IMR-90 (cell line): ENCODE measurements at regions not wholly inside any gene's neighbourhood (a gene's known extent, or its start where the extent isn't known, plus 50 kb on each side); places are given as distances from the start of the nearest gene placed in this dataset.

Source experiments
- ATAC-seq: fragments of 200-7000 bp; cut with Tn5 transposase; 2 replicates; pipeline ENCODE4 v1.9.1; 2020; ENCODE audit warnings: low read depth, mild to moderate bottlenecking, moderate library complexity
- BruUV-seq: library from RNA; stranded (reverse); fragments of 400-500 nt; replicated peaks from 2 replicates; lab custom pipeline; 2021; lab: Mats Ljungman, UMichigan
- CTCF ChIA-PET: fragments of 300-600 bp; formaldehyde crosslinking; extraction: SDS; loops from one replicate; lab custom pipeline; 2021; ENCODE audit warnings: antibody characterized with exemption; lab: Yijun Ruan, JAX
- POLR2A ChIA-PET: fragments of 300-600 bp; sonication (Branson Sonifier 250); formaldehyde crosslinking; loops from one replicate; lab custom pipeline; 2022; ENCODE audit warnings: antibody characterized with exemption; ENCODE audit not compliant: unreplicated experiment; lab: Charles Lee
- DNase-seq: peaks from one replicate; pipeline ENCODE4 v3.0.0; 2013
- H2AFZ ChIP-seq: replicated peaks from 2 replicates; pipeline ENCODE3; 2013; ENCODE audit warnings: low read length, mild to moderate bottlenecking; ENCODE audit not compliant: poor library complexity
- H2AK5ac ChIP-seq: 2 replicates; pipeline ENCODE4 v1.6.1; 2013; ENCODE audit warnings: low read depth, low read length, inconsistent platforms
- H2AK9ac ChIP-seq: replicated peaks from 2 replicates; pipeline ENCODE3; 2013; ENCODE audit warnings: mild to moderate bottlenecking, low read depth, low read length, moderate library complexity; ENCODE audit not compliant: poor library complexity
- H2BK120ac ChIP-seq: 2 replicates; pipeline ENCODE4 v1.6.1; 2013; ENCODE audit warnings: low read depth, low read length, inconsistent platforms
- H2BK15ac ChIP-seq: 3 replicates; pipeline ENCODE4 v1.6.1; 2013; ENCODE audit warnings: low read depth, low read length, inconsistent platforms
- H2BK20ac ChIP-seq: 2 replicates; pipeline ENCODE4 v1.6.1; 2013; ENCODE audit warnings: low read depth, mild to moderate bottlenecking, inconsistent platforms, low read length, moderate library complexity
- H2BK5ac ChIP-seq: 2 replicates; pipeline ENCODE4 v1.6.1; 2013; ENCODE audit warnings: mild to moderate bottlenecking, low read depth, low read length, inconsistent platforms; ENCODE audit not compliant: poor library complexity, severe bottlenecking
- H3K14ac ChIP-seq: replicated peaks from 2 replicates; pipeline ENCODE4 v1.6.1; 2013; ENCODE audit warnings: low read depth, low read length, inconsistent platforms
- H3K18ac ChIP-seq: 2 replicates; pipeline ENCODE4 v1.6.1; 2013; ENCODE audit warnings: low read depth, low read length, control low read depth
- H3K23ac ChIP-seq: 2 replicates; pipeline ENCODE4 v1.6.1; 2013; ENCODE audit warnings: low read depth, low read length, inconsistent platforms
- H3K27ac ChIP-seq: 2 replicates; pipeline ENCODE4 v1.5.1; 2013; ENCODE audit warnings: mild to moderate bottlenecking, control low read depth, low read length; ENCODE audit not compliant: insufficient read depth
- H3K27me3 ChIP-seq: 2 replicates; pipeline ENCODE4 v1.6.1; 2013; ENCODE audit warnings: low read length; ENCODE audit not compliant: control insufficient read depth, insufficient read depth
- H3K36me3 ChIP-seq: 2 replicates; pipeline ENCODE4 v1.6.1; 2013; ENCODE audit warnings: low read length, mixed read lengths; ENCODE audit not compliant: control insufficient read depth, insufficient read depth
- H3K4ac ChIP-seq: 2 replicates; pipeline ENCODE4 v1.6.1; 2013; ENCODE audit warnings: low read depth, low read length, inconsistent platforms
- H3K4me1 ChIP-seq: 2 replicates; pipeline ENCODE4 v1.6.1; 2013; ENCODE audit warnings: low read length, mixed read lengths; ENCODE audit not compliant: control insufficient read depth, insufficient read depth
- H3K4me2 ChIP-seq: 2 replicates; pipeline ENCODE4 v1.6.1; 2013; ENCODE audit warnings: low read depth, mild to moderate bottlenecking, control low read depth, low read length, moderate library complexity
- H3K4me3 ChIP-seq: 2 replicates; pipeline ENCODE4 v1.5.1; 2013; ENCODE audit warnings: low read depth, mild to moderate bottlenecking, control low read depth, low read length, moderate library complexity; ENCODE audit not compliant: insufficient read depth
- H3K56ac ChIP-seq: 2 replicates; pipeline ENCODE4 v1.6.1; 2013; ENCODE audit warnings: low read length, inconsistent platforms; ENCODE audit not compliant: insufficient read depth; ENCODE audit errors: extremely low read depth
- H3K79me1 ChIP-seq, 2 experiments: 2 replicates each; pipeline ENCODE4 v1.6.1; 2013; ENCODE audit warnings: low read length in 2 of 2, inconsistent platforms in 1 of 2, low read depth in 1 of 2
- H3K9ac ChIP-seq: 2 replicates; pipeline ENCODE4 v1.6.1; 2013; ENCODE audit warnings: low read depth, low read length, control low read depth
- H3K9me1 ChIP-seq: 2 replicates; pipeline ENCODE4 v1.6.1; 2013; ENCODE audit warnings: low read length, inconsistent platforms; ENCODE audit not compliant: insufficient read depth
- H3K9me3 ChIP-seq: 2 replicates; pipeline ENCODE4 v1.6.1; 2013; ENCODE audit warnings: low read length; ENCODE audit not compliant: control insufficient read depth, insufficient read depth
- H4K20me1 ChIP-seq: 2 replicates; pipeline ENCODE4 v1.6.1; 2013; ENCODE audit warnings: low read length, inconsistent platforms; ENCODE audit not compliant: insufficient read depth
- H4K5ac ChIP-seq: 2 replicates; pipeline ENCODE4 v1.6.1; 2013; ENCODE audit warnings: mild to moderate bottlenecking, low read depth, low read length, control low read depth
- H4K8ac ChIP-seq, 2 experiments: 2 replicates each; pipeline ENCODE4 v1.6.1; 2013; ENCODE audit warnings: low read depth in 2 of 2, low read length in 2 of 2, control low read depth in 1 of 2, inconsistent platforms in 1 of 2
- H4K91ac ChIP-seq: 2 replicates; pipeline ENCODE4 v1.6.1; 2013; ENCODE audit warnings: low read depth, low read length, inconsistent platforms; ENCODE audit not compliant: insufficient read depth
- BHLHE40 ChIP-seq: fragments of 150-350 bp; IDR thresholded peaks from 2 replicates; pipeline ENCODE4 v1.6.1; 2016; ENCODE audit warnings: mild to moderate bottlenecking, low read depth, low read length
- CEBPB ChIP-seq: IDR thresholded peaks from 2 replicates; pipeline ENCODE4 v1.6.1; 2012; ENCODE audit warnings: low read depth, low read length, improper control_type of control experiment
- CHD1 ChIP-seq: IDR thresholded peaks from 2 replicates; pipeline ENCODE4 v1.6.1; 2012; ENCODE audit warnings: low read depth, low read length, improper control_type of control experiment
- ELK1 ChIP-seq: fragments of 150-350 bp; IDR thresholded peaks from 2 replicates; pipeline ENCODE4 v1.6.1; 2016; ENCODE audit warnings: low read depth, mild to moderate bottlenecking, low read length, moderate library complexity, borderline replicate concordance
- FOS ChIP-seq: fragments of 150-350 bp; IDR thresholded peaks from 2 replicates; pipeline ENCODE4 v1.6.1; 2016; ENCODE audit warnings: low read depth, low read length
- MAFK ChIP-seq: IDR thresholded peaks from 2 replicates; pipeline ENCODE4 v1.6.1; 2012; ENCODE audit warnings: low read depth, low read length, improper control_type of control experiment
- MAZ ChIP-seq: IDR thresholded peaks from 2 replicates; pipeline ENCODE4 v1.6.1; 2012; ENCODE audit warnings: low read depth, mild to moderate bottlenecking, low read length, improper control_type of control experiment, moderate library complexity, borderline replicate concordance
- MXI1 ChIP-seq: IDR thresholded peaks from 2 replicates; pipeline ENCODE4 v1.6.1; 2012; ENCODE audit warnings: low read depth, mild to moderate bottlenecking, low read length, moderate library complexity, borderline replicate concordance
- NFE2L2 ChIP-seq: fragments of 150-350 bp; IDR thresholded peaks from 2 replicates; pipeline ENCODE4 v1.6.1; 2016; ENCODE audit warnings: low read depth, mild to moderate bottlenecking, low read length
- POLR2A ChIP-seq: IDR thresholded peaks from 2 replicates; pipeline ENCODE4 v1.6.1; 2012; ENCODE audit warnings: mild to moderate bottlenecking, low read depth, low read length
- RAD21 ChIP-seq: IDR thresholded peaks from 2 replicates; pipeline ENCODE4 v1.6.1; 2012; ENCODE audit warnings: low read length, improper control_type of control experiment
- RCOR1 ChIP-seq: IDR thresholded peaks from 2 replicates; pipeline ENCODE4 v1.6.1; 2012; ENCODE audit warnings: mild to moderate bottlenecking, low read length, improper control_type of control experiment; ENCODE audit not compliant: insufficient replicate concordance
- RFX5 ChIP-seq: IDR thresholded peaks from 2 replicates; pipeline ENCODE4 v1.8.0; 2012; ENCODE audit warnings: low read depth, mild to moderate bottlenecking, low read length, moderate library complexity
- USF2 ChIP-seq: fragments of 150-350 bp; IDR thresholded peaks from 2 replicates; pipeline ENCODE4 v1.6.1; 2017; ENCODE audit warnings: mild to moderate bottlenecking, antibody characterized with exemption, low read length, low read depth
- WGBS, 2 experiments: methylation state at CpG; one replicate each; pipeline versions ENCODE4 v1.1.5 to v1.1.7; 2013; ENCODE audit warnings: missing lambda C conversion rate in 2 of 2; ENCODE audit not compliant: insufficient read length in 1 of 2; ENCODE audit errors: extremely low coverage in 2 of 2; 5-methylcytosine and 5-hydroxymethylcytosine counted together
- dilution Hi-C: fragments of 300-500 bp; cut with HindIII; formaldehyde crosslinking; loops from one replicate; pipeline ENCODE4 v1.14.3; 2018; ENCODE audit warnings: low sequenced_read_pairs; ENCODE audit not compliant: unreplicated experiment
- in situ Hi-C: fragments of 300-500 bp; cut with MboI; formaldehyde crosslinking; loops from 3 replicates; pipeline ENCODE4 v1.14.3; 2019; ENCODE audit warnings: low sequenced_read_pairs, inconsistent platforms, mixed read lengths
- intact Hi-C: fragments of 100-400 bp; cut with micrococcal nuclease; formaldehyde crosslinking; loops from 2 replicates; pipeline ENCODE4 v1.10.0; 2022

- Histone ChIP-seq H3K4ac (no peak overlapping the region), H3K27me3 (no peaks in the 10 kb centered on the region), H3K23ac (no peak overlapping the region), H3K14ac (no peak overlapping the region), H3K9me3 (no peaks in the 10 kb centered on the region; the same call in 1 of the 2 replicates), H3K79me1 (no peaks in the 10 kb centered on the region), H4K91ac (no peak overlapping the region), H3K56ac (no peak overlapping the region), H3K9me1 (no peaks in the 10 kb centered on the region), H3K9ac (no peak overlapping the region), H2BK15ac (no peak overlapping the region), H2AK9ac (no peak overlapping the region), H3K4me2 (no peak overlapping the region), H3K18ac (no peak overlapping the region), H4K8ac (no peak overlapping the region), H2AK5ac (no peak overlapping the region), H2AFZ (no peak overlapping the region), H4K20me1 (no peaks in the 10 kb centered on the region), H2BK120ac (no peak overlapping the region), H4K5ac (no peak overlapping the region), H2BK5ac (no peak overlapping the region), H2BK20ac (no peak overlapping the region), H3K27ac (no peak overlapping the region), H3K4me1 (no peaks in the 10 kb centered on the region), H3K4me3 (no peak overlapping the region), H3K36me3 (no peaks in the 10 kb centered on the region)
- 67% methylated on average over 1 of the region's 2 CpGs; no CpG with 5 or more reads in 1 of the 2 experiments for WGBS, 2 experiments
- in situ Hi-C loops (no loop called here), dilution Hi-C loops (no loop called here), intact Hi-C loops (no loop called here)
- ChIA-PET CTCF (no interaction called here), POLR2A (no interaction called here)
- no peak for TF ChIP-seq CEBPB
- TF ChIP-seq MAZ: no peak
- TF ChIP-seq RAD21: no peak
- no peak for TF ChIP-seq BHLHE40
- no peak for TF ChIP-seq MAFK
- no peak for TF ChIP-seq NFE2L2
- no peak for TF ChIP-seq MXI1
- TF ChIP-seq USF2: no peak
- no peak for TF ChIP-seq RFX5
- TF ChIP-seq FOS: no peak
- TF ChIP-seq CHD1: no peak
- TF ChIP-seq ELK1: no peak
- TF ChIP-seq POLR2A: no peak
- no peak for TF ChIP-seq RCOR1
- ATAC-seq (no peak), DNase-seq (no peak)
- BruUV-seq: no TSS peak
These were observed 880.7 kb downstream of the SUCLG1 start for GRCh38 chr2:83578405-83578804.
